Retinal pigment epithelial cell (primary cell): ENCODE measurements at regions not wholly inside any gene's neighbourhood (a gene's known extent, or its start where the extent isn't known, plus 50 kb on each side); places are given as distances from the start of the nearest gene placed in this dataset.

Experiments used
- DNase-seq: peaks from one replicate; pipeline ENCODE4 v3.0.0-alpha.2; 2010; ENCODE audit warnings: low read depth
- H3K4me3 ChIP-seq: 2 replicates; pipeline ENCODE4 v1.5.1; 2011; ENCODE audit warnings: mild to moderate bottlenecking, low read length, control low read depth, moderate library complexity
- CTCF ChIP-seq: conservative IDR thresholded peaks from 2 replicates; pipeline ENCODE4 v1.5.1; 2011; ENCODE audit warnings: low read depth, low read length, control low read depth, inconsistent platforms

- no peak for DNase-seq
- H3K4me3 ChIP-seq = no peak overlapping the region
- no peak for TF ChIP-seq CTCF
Observed at GRCh38 chr3:17941152-17941551, 198.7 kb upstream of the TBC1D5 start.

- no peak for TF ChIP-seq CTCF
Observed at GRCh38 chr3:17939157-17939556, 196.7 kb upstream of the TBC1D5 start.

GRCh38 chr3:17938313-17938712 is 195.9 kb upstream of the TBC1D5 start:
- H3K4me3 ChIP-seq = no peak overlapping the region
- DNase-seq = no peak
- TF ChIP-seq CTCF = no peak

More at GRCh38 chr3:17939157-17939556, 196.7 kb upstream of the TBC1D5 start:
- H3K4me3 ChIP-seq = no peak overlapping the region
- no peak for DNase-seq

GRCh38 chr3:17936736-17937480 is 194.5 kb upstream of the TBC1D5 start:
- no peak for TF ChIP-seq CTCF
- no peak overlapping the region for H3K4me3 ChIP-seq
- no peak for DNase-seq

- TF ChIP-seq CTCF = no peak
- no peak for DNase-seq
- no peak overlapping the region for H3K4me3 ChIP-seq
Observed at GRCh38 chr3:17935222-17935621, 192.8 kb upstream of the TBC1D5 start.

- H3K4me3 ChIP-seq = no peak overlapping the region
- DNase-seq = no peak
- no peak for TF ChIP-seq CTCF
Observed at GRCh38 chr3:17932136-17932771, 189.8 kb upstream of the TBC1D5 start.

- no peak for DNase-seq
- TF ChIP-seq CTCF = no peak
- H3K4me3 ChIP-seq = no peak overlapping the region
Observed at GRCh38 chr3:17931131-17931530, 188.7 kb upstream of the TBC1D5 start.
